Hepatocyte (in vitro differentiated cells): ENCODE measurements at regions not wholly inside any gene's neighbourhood (a gene's known extent, or its start where the extent isn't known, plus 50 kb on each side); places are given as distances from the start of the nearest gene placed in this dataset.

ENCODE experiments used
- EZH2 ChIP-seq: fragments of 200-600 bp; sonication (generic); IDR thresholded peaks from 2 replicates; pipeline ENCODE4 v1.6.1; 2016; ENCODE audit warnings: antibody characterized with exemption, mild to moderate bottlenecking, borderline replicate concordance
- TF ChIP-seq, protein P1 (sequence below): fragments of 200-600 bp; sonication (generic); IDR thresholded peaks from 2 replicates; pipeline ENCODE4 v1.5.1; 2016; ENCODE audit warnings: antibody characterized with exemption, mild to moderate bottlenecking; ENCODE audit not compliant: poor library complexity

DNA sequence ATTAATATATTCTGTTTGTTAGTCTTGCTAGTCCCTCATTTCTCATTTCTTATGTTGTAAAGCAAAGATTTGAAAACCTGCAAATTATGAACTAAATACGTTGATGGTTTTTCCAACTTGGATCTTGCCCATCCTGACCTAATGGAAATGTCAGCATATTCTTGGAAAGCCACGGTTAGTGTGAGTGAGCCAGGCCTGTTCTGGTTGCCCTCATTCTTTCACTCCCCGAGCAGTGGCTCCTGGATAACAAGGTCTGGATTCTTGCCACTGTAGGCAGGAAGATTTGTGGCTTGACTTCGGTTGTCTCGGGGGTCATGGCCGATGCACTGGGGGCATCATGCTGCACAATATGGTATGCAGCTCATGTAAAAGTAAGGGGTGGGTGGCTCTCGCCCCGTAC lies 359.1 kb downstream of the MEIS1 start:
- TF ChIP-seq, protein P1, sequence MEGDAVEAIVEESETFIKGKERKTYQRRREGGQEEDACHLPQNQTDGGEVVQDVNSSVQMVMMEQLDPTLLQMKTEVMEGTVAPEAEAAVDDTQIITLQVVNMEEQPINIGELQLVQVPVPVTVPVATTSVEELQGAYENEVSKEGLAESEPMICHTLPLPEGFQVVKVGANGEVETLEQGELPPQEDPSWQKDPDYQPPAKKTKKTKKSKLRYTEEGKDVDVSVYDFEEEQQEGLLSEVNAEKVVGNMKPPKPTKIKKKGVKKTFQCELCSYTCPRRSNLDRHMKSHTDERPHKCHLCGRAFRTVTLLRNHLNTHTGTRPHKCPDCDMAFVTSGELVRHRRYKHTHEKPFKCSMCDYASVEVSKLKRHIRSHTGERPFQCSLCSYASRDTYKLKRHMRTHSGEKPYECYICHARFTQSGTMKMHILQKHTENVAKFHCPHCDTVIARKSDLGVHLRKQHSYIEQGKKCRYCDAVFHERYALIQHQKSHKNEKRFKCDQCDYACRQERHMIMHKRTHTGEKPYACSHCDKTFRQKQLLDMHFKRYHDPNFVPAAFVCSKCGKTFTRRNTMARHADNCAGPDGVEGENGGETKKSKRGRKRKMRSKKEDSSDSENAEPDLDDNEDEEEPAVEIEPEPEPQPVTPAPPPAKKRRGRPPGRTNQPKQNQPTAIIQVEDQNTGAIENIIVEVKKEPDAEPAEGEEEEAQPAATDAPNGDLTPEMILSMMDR, result no peak
- TF ChIP-seq EZH2, result no peak
